Trophoblast cell (in vitro differentiated cells and primary cell): ENCODE measurements at regions not wholly inside any gene's neighbourhood (a gene's known extent, or its start where the extent isn't known, plus 50 kb on each side); places are given as distances from the start of the nearest gene placed in this dataset.

Experiments
- DNase-seq, 2 donors: peaks; one replicate each; pipeline ENCODE4 v3.0.0-alpha.2; 2016
- H2AFZ ChIP-seq: 2 replicates; pipeline ENCODE4 v1.6.1; 2013; ENCODE audit warnings: low read length, moderate library complexity, mild to moderate bottlenecking; ENCODE audit not compliant: insufficient read depth, poor library complexity
- H2AK5ac ChIP-seq: 2 replicates; pipeline ENCODE4 v1.6.1; 2013; ENCODE audit warnings: mild to moderate bottlenecking, low read length
- H2BK120ac ChIP-seq: 2 replicates; pipeline ENCODE4 v1.6.1; 2013; ENCODE audit warnings: low read length, mild to moderate bottlenecking, moderate library complexity; ENCODE audit not compliant: insufficient read depth, poor library complexity
- H2BK12ac ChIP-seq: 2 replicates; pipeline ENCODE4 v1.6.1; 2013; ENCODE audit warnings: mild to moderate bottlenecking, low read length, moderate library complexity
- H2BK5ac ChIP-seq: 2 replicates; pipeline ENCODE4 v1.6.1; 2013; ENCODE audit warnings: low read length, low read depth, moderate library complexity, mild to moderate bottlenecking; ENCODE audit not compliant: poor library complexity
- H3K14ac ChIP-seq: 2 replicates; pipeline ENCODE4 v1.6.1; 2013; ENCODE audit warnings: mild to moderate bottlenecking, low read length
- H3K18ac ChIP-seq: 2 replicates; pipeline ENCODE4 v1.6.1; 2013; ENCODE audit warnings: mild to moderate bottlenecking, low read length
- H3K23ac ChIP-seq: 2 replicates; pipeline ENCODE4 v1.6.1; 2013; ENCODE audit warnings: low read length
- H3K27ac ChIP-seq: 2 replicates; pipeline ENCODE4 v1.5.1; 2013; ENCODE audit warnings: low read depth, mild to moderate bottlenecking, inconsistent platforms, low read length, moderate library complexity
- H3K27me3 ChIP-seq: 2 replicates; pipeline ENCODE4 v1.6.1; 2013; ENCODE audit warnings: inconsistent platforms, mild to moderate bottlenecking, low read length, moderate library complexity; ENCODE audit not compliant: insufficient read depth
- H3K36me3 ChIP-seq, 2 experiments: 1 replicate in 1 of 2; 2 replicates in 1 of 2; pipeline ENCODE4 v1.6.1; 2013; ENCODE audit warnings: low read length in 2 of 2, mild to moderate bottlenecking in 2 of 2, moderate library complexity in 1 of 2; ENCODE audit not compliant: insufficient read depth in 2 of 2, control insufficient read depth in 1 of 2
- H3K4ac ChIP-seq: 2 replicates; pipeline ENCODE4 v1.6.1; 2013; ENCODE audit warnings: low read depth, mild to moderate bottlenecking, low read length, moderate library complexity
- H3K4me1 ChIP-seq, 2 experiments: 1 replicate in 1 of 2; 2 replicates in 1 of 2; pipeline ENCODE4 v1.6.1; 2013; ENCODE audit warnings: low read length in 2 of 2, mild to moderate bottlenecking in 2 of 2, moderate library complexity in 1 of 2; ENCODE audit not compliant: insufficient read depth in 2 of 2, control insufficient read depth in 1 of 2
- H3K4me2 ChIP-seq: 2 replicates; pipeline ENCODE4 v1.6.1; 2013; ENCODE audit warnings: inconsistent platforms, mild to moderate bottlenecking, low read length, moderate library complexity
- H3K4me3 ChIP-seq: 2 replicates; pipeline ENCODE4 v1.5.1; 2013; ENCODE audit warnings: mild to moderate bottlenecking, low read depth, low read length, inconsistent platforms
- H3K79me1 ChIP-seq: one replicate; pipeline ENCODE4 v1.6.1; 2013; ENCODE audit warnings: low read length
- H3K79me2 ChIP-seq: 2 replicates; pipeline ENCODE4 v1.6.1; 2013; ENCODE audit warnings: low read length, mild to moderate bottlenecking; ENCODE audit not compliant: control insufficient read depth, insufficient read depth, poor library complexity
- H3K9ac ChIP-seq: 2 replicates; pipeline ENCODE4 v1.6.1; 2013; ENCODE audit warnings: mild to moderate bottlenecking, low read length
- H3K9me3 ChIP-seq: 2 replicates; pipeline ENCODE4 v1.6.1; 2013; ENCODE audit warnings: low read depth, mild to moderate bottlenecking, control low read depth, inconsistent platforms, low read length; ENCODE audit not compliant: insufficient read depth
- H4K12ac ChIP-seq: 2 replicates; pipeline ENCODE4 v1.6.1; 2013; ENCODE audit warnings: low read depth, mild to moderate bottlenecking, low read length, moderate library complexity
- H4K8ac ChIP-seq: 2 replicates; pipeline ENCODE4 v1.6.1; 2013; ENCODE audit warnings: low read depth, mild to moderate bottlenecking, low read length, moderate library complexity
- H4K91ac ChIP-seq: one replicate; pipeline ENCODE4 v1.6.1; 2013; ENCODE audit warnings: low read depth, mild to moderate bottlenecking, low read length, moderate library complexity
- WGBS: extraction: QIAGEN DNeasy Blood & Tissue Kit; methylation state at CpG from one replicate; pipeline ENCODE4 v1.1.7; 2013; ENCODE audit warnings: missing lambda C conversion rate; ENCODE audit not compliant: insufficient read length, insufficient coverage; ENCODE audit errors: extremely low coverage; 5-methylcytosine and 5-hydroxymethylcytosine counted together

DNA sequence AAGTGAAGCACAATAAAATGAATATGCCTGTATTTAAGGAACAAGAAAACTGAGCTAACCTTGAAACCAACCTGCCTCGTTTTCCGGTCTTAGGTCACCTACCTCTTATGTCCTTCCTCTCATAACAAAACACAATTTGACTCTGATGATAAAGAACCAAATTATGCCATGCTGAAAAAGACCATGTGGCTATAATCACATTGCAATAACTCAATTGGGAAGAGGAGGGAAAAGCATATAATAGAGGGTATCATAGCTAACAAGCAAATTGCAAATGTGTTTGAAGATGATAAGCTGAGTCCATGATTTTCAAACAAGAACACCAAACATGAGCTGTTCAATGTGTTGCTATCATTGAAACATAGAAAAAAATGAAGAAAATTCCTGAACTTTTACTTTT, 260.8 kb downstream of the PLK2 start:
- Histone ChIP-seq H3K36me3 (no peaks in the 10 kb centered on the region), H3K79me1 (no peaks in the 10 kb centered on the region), H3K4me2 (no peak overlapping the region), H3K18ac (no peak overlapping the region), H3K27ac (no peak overlapping the region), H3K23ac (no peak overlapping the region), H3K9me3 (no peaks in the 10 kb centered on the region), H3K9ac (no peak overlapping the region), H3K4ac (no peak overlapping the region), H4K91ac (no peak overlapping the region), H3K4me3 (no peak overlapping the region), H4K8ac (no peak overlapping the region), H2AK5ac (no peak overlapping the region), H2BK120ac (no peak overlapping the region), H3K79me2 (no peaks in the 10 kb centered on the region), H4K12ac (no peak overlapping the region), H2BK5ac (no peak overlapping the region), H3K4me1 (no peaks in the 10 kb centered on the region), H2BK12ac (no peak overlapping the region), H3K27me3 (no peaks in the 10 kb centered on the region), H2AFZ (no peak overlapping the region), H3K14ac (no peak overlapping the region)
- WGBS: no CpG with 5 or more reads among the region's 2 CpGs
- no peak for DNase-seq

DNA sequence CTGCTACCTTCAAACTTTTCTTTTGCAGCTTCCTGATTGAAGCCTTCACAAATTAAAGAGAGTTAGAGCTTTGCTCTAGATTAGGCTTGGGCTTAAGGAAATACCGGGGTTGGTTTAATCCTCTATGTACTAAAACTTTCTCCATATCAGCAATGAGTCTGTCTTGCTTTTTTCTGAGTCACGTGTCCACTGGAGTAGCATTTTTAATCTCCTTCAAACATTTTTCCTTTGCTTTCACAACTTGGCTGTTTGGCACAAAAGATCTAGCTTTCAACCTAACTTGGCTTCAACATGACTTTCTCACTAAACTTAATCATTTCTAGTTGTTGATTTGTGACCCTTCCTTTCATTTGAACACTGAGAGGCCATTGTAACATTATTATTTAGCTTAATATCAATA, 261.6 kb downstream of the PLK2 start:
- H3K9me3 ChIP-seq: no peaks in the 10 kb centered on the region
- H3K18ac ChIP-seq: no peak overlapping the region
- H3K14ac ChIP-seq: no peak overlapping the region
- no peak overlapping the region for H2BK12ac ChIP-seq
- H3K4me1 ChIP-seq: no peaks in the 10 kb centered on the region
- H2AFZ ChIP-seq: no peak overlapping the region
- H3K36me3 ChIP-seq: no peaks in the 10 kb centered on the region
- H3K4me2 ChIP-seq: no peak overlapping the region
- H3K27me3 ChIP-seq: no peaks in the 10 kb centered on the region
- DNase-seq: no peak
- no peaks in the 10 kb centered on the region for H3K79me1 ChIP-seq
- H3K4me3 ChIP-seq: no peak overlapping the region
- no peak overlapping the region for H3K27ac ChIP-seq
- H2BK120ac ChIP-seq: no peak overlapping the region
- H2BK5ac ChIP-seq: no peak overlapping the region
- H3K9ac ChIP-seq: no peak overlapping the region
- no peak overlapping the region for H4K12ac ChIP-seq
- H3K79me2 ChIP-seq: no peaks in the 10 kb centered on the region
- WGBS: no CpG with 5 or more reads among the region's 2 CpGs
- H3K23ac ChIP-seq: no peak overlapping the region
- H2AK5ac ChIP-seq: no peak overlapping the region
- no peak overlapping the region for H4K91ac ChIP-seq
- no peak overlapping the region for H4K8ac ChIP-seq
- H3K4ac ChIP-seq: no peak overlapping the region

DNA sequence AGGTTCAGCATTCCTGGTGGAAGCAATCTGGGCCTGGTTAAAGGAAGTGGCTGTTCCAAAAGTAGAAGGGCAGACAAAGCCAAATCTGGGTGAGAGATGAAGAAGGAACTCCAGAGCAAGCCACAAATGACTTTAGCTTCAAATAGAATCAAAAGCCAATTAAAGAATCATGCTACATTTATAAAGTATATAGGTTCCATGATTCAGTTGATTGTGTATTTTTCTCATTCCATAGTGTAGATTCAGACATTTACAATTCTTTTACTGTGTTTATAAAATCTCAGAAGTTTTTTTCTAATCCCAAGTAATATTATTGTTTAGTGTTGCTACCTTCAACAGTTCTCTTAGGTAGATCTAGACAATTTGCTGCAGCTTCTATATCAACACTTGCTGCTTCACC, 262.0 kb downstream of the PLK2 start:
- Histone ChIP-seq H2BK120ac (no peak overlapping the region), H3K4me1 (no peaks in the 10 kb centered on the region), H2BK5ac (no peak overlapping the region), H2AK5ac (no peak overlapping the region), H3K27me3 (no peaks in the 10 kb centered on the region), H2AFZ (no peak overlapping the region), H4K8ac (no peak overlapping the region), H2BK12ac (no peak overlapping the region), H3K79me2 (no peaks in the 10 kb centered on the region), H3K14ac (no peak overlapping the region), H3K27ac (no peak overlapping the region), H3K9ac (no peak overlapping the region), H3K9me3 (no peaks in the 10 kb centered on the region), H4K91ac (no peak overlapping the region), H3K4ac (no peak overlapping the region), H3K4me3 (no peak overlapping the region), H4K12ac (no peak overlapping the region), H3K36me3 (no peaks in the 10 kb centered on the region), H3K18ac (no peak overlapping the region), H3K23ac (no peak overlapping the region), H3K79me1 (no peaks in the 10 kb centered on the region), H3K4me2 (no peak overlapping the region)
- DNase-seq: no peak

DNA sequence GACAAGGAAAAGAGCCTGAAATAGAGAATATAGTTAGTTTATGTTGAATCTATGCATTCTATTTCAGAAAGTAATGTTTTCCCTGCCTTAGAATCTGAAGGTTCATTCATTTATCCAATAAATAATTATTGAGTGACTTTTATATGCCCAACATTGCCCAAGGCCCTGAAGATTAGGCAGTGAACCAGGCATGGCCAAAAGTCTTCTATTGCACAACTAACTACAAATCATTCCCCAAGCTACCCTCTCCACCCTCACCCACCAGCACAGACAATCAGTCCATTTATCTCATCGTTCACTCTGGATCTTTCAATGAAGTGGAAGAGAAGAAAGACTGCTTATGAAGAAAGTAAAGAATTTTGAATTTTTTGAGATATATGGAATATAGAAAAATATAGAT, 268.4 kb downstream of the PLK2 start:
- no peak overlapping the region for H3K4me3 ChIP-seq
- no peak overlapping the region for H3K4ac ChIP-seq
- peak; percentile 25 to 59 for DNase-seq
- H4K12ac ChIP-seq: no peak overlapping the region
- H3K27me3 ChIP-seq: no peaks in the 10 kb centered on the region
- H2BK12ac ChIP-seq: no peak overlapping the region
- no peak overlapping the region for H2BK120ac ChIP-seq
- H3K18ac ChIP-seq: no peak overlapping the region
- H3K4me2 ChIP-seq: no peak overlapping the region
- no peak overlapping the region for H2BK5ac ChIP-seq
- no peaks in the 10 kb centered on the region for H3K79me2 ChIP-seq
- H4K91ac ChIP-seq: no peak overlapping the region
- H3K4me1 ChIP-seq: peaks cover 2% of the 10 kb centered on the region in 2 experiments
- no peak overlapping the region for H3K14ac ChIP-seq
- no peak overlapping the region for H4K8ac ChIP-seq
- H3K27ac ChIP-seq: no peak overlapping the region
- H3K9me3 ChIP-seq: no peaks in the 10 kb centered on the region
- H2AFZ ChIP-seq: no peak overlapping the region
- H3K23ac ChIP-seq: no peak overlapping the region
- H3K36me3 ChIP-seq: no peaks in the 10 kb centered on the region
- H3K9ac ChIP-seq: no peak overlapping the region
- WGBS: no CpG with 5 or more reads among the region's 1 CpG
- H3K79me1 ChIP-seq: peaks cover 4% of the 10 kb centered on the region
- H2AK5ac ChIP-seq: no peak overlapping the region
